Thymus (tissue), 11 donors: ENCODE measurements at regions not wholly inside any gene's neighbourhood (a gene's known extent, or its start where the extent isn't known, plus 50 kb on each side); places are given as distances from the start of the nearest gene placed in this dataset.

Experiments
- DNase-seq, 9 donors: peaks; one replicate each; pipeline ENCODE4 v3.0.0-alpha.2; 2013; ENCODE audit warnings: low spot score in 9 of 9, low read depth in 6 of 9, missing footprints in 1 of 9
- H3K27ac ChIP-seq, 2 donors: one replicate each; pipeline ENCODE4 v1.5.1; 2013; ENCODE audit warnings: control low read depth in 1 of 2, low read depth in 1 of 2, low read length in 1 of 2, mild to moderate bottlenecking in 1 of 2, moderate library complexity in 1 of 2
- H3K27me3 ChIP-seq, 2 donors: one replicate each; pipeline ENCODE4 v1.5.1; 2013; ENCODE audit warnings: low read length in 1 of 2; ENCODE audit not compliant: control insufficient read depth in 2 of 2, insufficient read depth in 1 of 2
- H3K36me3 ChIP-seq, 2 donors: one replicate each; pipeline ENCODE4 v1.5.1; 2013; ENCODE audit warnings: low read length in 1 of 2, mild to moderate bottlenecking in 1 of 2, moderate library complexity in 1 of 2; ENCODE audit not compliant: control insufficient read depth in 2 of 2, insufficient read depth in 2 of 2
- H3K4me1 ChIP-seq, 2 donors: one replicate each; pipeline ENCODE4 v1.5.1; 2013; ENCODE audit warnings: low read length in 2 of 2; ENCODE audit not compliant: control insufficient read depth in 2 of 2, insufficient read depth in 2 of 2
- H3K4me3 ChIP-seq, 2 donors: one replicate each; pipeline ENCODE4 v1.5.1; 2013; ENCODE audit warnings: low read length in 2 of 2, control low read depth in 1 of 2, mild to moderate bottlenecking in 1 of 2
- H3K9me3 ChIP-seq, 2 donors: one replicate each; pipeline ENCODE4 v1.5.1; 2013; ENCODE audit warnings: low read length in 1 of 2, mild to moderate bottlenecking in 1 of 2; ENCODE audit not compliant: control insufficient read depth in 2 of 2, insufficient read depth in 1 of 2
- WGBS: extraction: QIAGEN DNeasy Blood & Tissue Kit; methylation state at CpG from one replicate; pipeline ENCODE4 v1.1.7; 2013; 5-methylcytosine and 5-hydroxymethylcytosine counted together
- donor health status: healthy.

- Histone ChIP-seq H3K9me3 (no peaks in the 10 kb centered on the region), H3K4me3 (no peak overlapping the region), H3K27me3 (no peaks in the 10 kb centered on the region), H3K27ac (no peak overlapping the region), H3K36me3 (no peaks in the 10 kb centered on the region), H3K4me1 (peaks cover 23 to 27% of the 10 kb centered on the region in 2 donors)
- 97% methylated on average over 3 of the region's 3 CpGs for WGBS
- DNase-seq, result no peak
Measured at GRCh38 chr6:158259845-158260244, 52.4 kb upstream of the TULP4 start.

GRCh38 chr6:158262082-158262481 lies 50.2 kb upstream of the TULP4 start:
- no peaks in the 10 kb centered on the region for H3K9me3 ChIP-seq
- H3K27ac ChIP-seq, result no peak overlapping the region
- no peaks in the 10 kb centered on the region for H3K27me3 ChIP-seq
- peaks cover 6 to 8% of the 10 kb centered on the region in 2 donors for H3K4me1 ChIP-seq
- no peak for DNase-seq
- H3K36me3 ChIP-seq, result no peaks in the 10 kb centered on the region
- H3K4me3 ChIP-seq, result no peak overlapping the region
- 97% methylated on average over 7 of the region's 7 CpGs for WGBS
